ENCODE measurements at regions not wholly inside any gene's neighbourhood (a gene's known extent, or its start where the extent isn't known, plus 50 kb on each side); places are given as distances from the start of the nearest gene placed in this dataset.

- no peak for DNase-seq (ENCODE audit: low spot score)
These were observed 303.6 kb downstream of the MATN1 start for GRCh38 chr1:30419831-30420230.

GRCh38 chr1:30418939-30419720 is 304.3 kb downstream of the MATN1 start:
- DNase-seq (ENCODE audit: low spot score), result no peak

GRCh38 chr1:30418061-30418938 is 305.1 kb downstream of the MATN1 start:
- no peak for DNase-seq (ENCODE audit: low spot score)

- no peak for DNase-seq (ENCODE audit: low spot score)
These were observed 305.7 kb downstream of the MATN1 start for GRCh38 chr1:30417701-30418046.

- DNase-seq (ENCODE audit: low spot score), result no peak
These were observed 306.2 kb downstream of the MATN1 start for GRCh38 chr1:30417001-30417700.

- no peak for DNase-seq (ENCODE audit: low spot score)
These were observed 307.1 kb downstream of the MATN1 start for GRCh38 chr1:30416221-30416820.

GRCh38 chr1:30415171-30415940 is 308.0 kb downstream of the MATN1 start:
- DNase-seq (ENCODE audit: low spot score), result no peak

GRCh38 chr1:30414851-30415165 is 308.6 kb downstream of the MATN1 start:
- no peak for DNase-seq (ENCODE audit: low spot score)

- no peak for DNase-seq (ENCODE audit: low spot score)
These were observed 309.1 kb downstream of the MATN1 start for GRCh38 chr1:30414086-30414850.

GRCh38 chr1:30413606-30414005 is 309.8 kb downstream of the MATN1 start:
- no peak for DNase-seq (ENCODE audit: low spot score)

GRCh38 chr1:30413111-30413440 is 310.3 kb downstream of the MATN1 start:
- no peak for DNase-seq (ENCODE audit: low spot score)

- DNase-seq (ENCODE audit: low spot score), result peak; percentile 65
These were observed 310.9 kb downstream of the MATN1 start for GRCh38 chr1:30412241-30413110.

- no peak for DNase-seq (ENCODE audit: low spot score)
These were observed 312.2 kb downstream of the MATN1 start for GRCh38 chr1:30411206-30411605.

GRCh38 chr1:30410153-30410851 is 313.1 kb downstream of the MATN1 start:
- no peak for DNase-seq (ENCODE audit: low spot score)

GRCh38 chr1:30409476-30410152 is 313.8 kb downstream of the MATN1 start:
- DNase-seq (ENCODE audit: low spot score), result peak; percentile 19

- DNase-seq (ENCODE audit: low spot score), result no peak
These were observed 315.4 kb downstream of the MATN1 start for GRCh38 chr1:30407865-30408580.

- no peak for DNase-seq (ENCODE audit: low spot score)
These were observed 316.2 kb downstream of the MATN1 start for GRCh38 chr1:30406996-30407864.

All from AG08395 (cell line).